ENCODE measurements at regions not wholly inside any gene's neighbourhood (a gene's known extent, or its start where the extent isn't known, plus 50 kb on each side); places are given as distances from the start of the nearest gene placed in this dataset.

GRCh38 chr9:16320338-16320902, 550.0 kb downstream of the BNC2 start:
- TF ChIP-seq CTCF (IDR thresholded peaks at IDR 0.05) = no peak
- TF ChIP-seq POLR2A (IDR thresholded peaks at IDR 0.05) = no peak
